ENCODE measurements at regions not wholly inside any gene's neighbourhood (a gene's known extent, or its start where the extent isn't known, plus 50 kb on each side); places are given as distances from the start of the nearest gene placed in this dataset.
A peak's percentile ranks its signal among the peaks of the same experiment; 100 is the strongest.

DNA sequence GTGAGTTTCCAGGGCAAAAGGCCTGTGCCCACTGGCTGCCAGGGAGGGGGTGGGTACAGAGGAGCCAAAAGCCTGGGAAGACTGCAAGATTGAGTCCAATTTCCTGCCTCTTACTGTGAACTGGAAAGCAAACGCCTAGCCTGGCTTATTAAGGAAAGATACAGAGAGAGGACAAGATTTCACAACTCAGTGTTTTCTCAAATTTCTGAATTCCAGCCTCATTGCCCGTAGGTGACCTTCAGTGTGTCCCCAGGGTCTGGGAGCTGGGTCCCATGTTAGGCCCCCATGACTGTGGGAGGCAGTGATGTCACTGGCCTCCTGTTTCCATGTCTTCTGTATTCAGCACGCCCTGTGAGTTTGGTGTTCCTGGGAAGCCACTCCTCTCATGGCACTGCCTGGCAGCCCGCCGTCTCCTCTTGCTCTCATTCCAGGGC lies 60.6 kb upstream of the PTPN3 start:
- TF ChIP-seq, protein P1, sequence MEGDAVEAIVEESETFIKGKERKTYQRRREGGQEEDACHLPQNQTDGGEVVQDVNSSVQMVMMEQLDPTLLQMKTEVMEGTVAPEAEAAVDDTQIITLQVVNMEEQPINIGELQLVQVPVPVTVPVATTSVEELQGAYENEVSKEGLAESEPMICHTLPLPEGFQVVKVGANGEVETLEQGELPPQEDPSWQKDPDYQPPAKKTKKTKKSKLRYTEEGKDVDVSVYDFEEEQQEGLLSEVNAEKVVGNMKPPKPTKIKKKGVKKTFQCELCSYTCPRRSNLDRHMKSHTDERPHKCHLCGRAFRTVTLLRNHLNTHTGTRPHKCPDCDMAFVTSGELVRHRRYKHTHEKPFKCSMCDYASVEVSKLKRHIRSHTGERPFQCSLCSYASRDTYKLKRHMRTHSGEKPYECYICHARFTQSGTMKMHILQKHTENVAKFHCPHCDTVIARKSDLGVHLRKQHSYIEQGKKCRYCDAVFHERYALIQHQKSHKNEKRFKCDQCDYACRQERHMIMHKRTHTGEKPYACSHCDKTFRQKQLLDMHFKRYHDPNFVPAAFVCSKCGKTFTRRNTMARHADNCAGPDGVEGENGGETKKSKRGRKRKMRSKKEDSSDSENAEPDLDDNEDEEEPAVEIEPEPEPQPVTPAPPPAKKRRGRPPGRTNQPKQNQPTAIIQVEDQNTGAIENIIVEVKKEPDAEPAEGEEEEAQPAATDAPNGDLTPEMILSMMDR (IDR thresholded peaks at IDR 0.05), result no peak
- intact Hi-C loops (cut with DNase I; ENCODE audit: low total_unique reads), result no loop called here
- Histone ChIP-seq H3K4me1 (peaks cover 0 to 11% (median 3%) of the 10 kb centered on the region in 4 donors), H3K9me3 (no peaks in the 10 kb centered on the region), H3K27ac (no peak overlapping the region), H3K36me3 (no peaks in the 10 kb centered on the region), H3K4me3 (no peak overlapping the region), H3K27me3 (no peaks in the 10 kb centered on the region)
- DNase-seq, result peak in 1 of 2 donors; percentile 27

DNA sequence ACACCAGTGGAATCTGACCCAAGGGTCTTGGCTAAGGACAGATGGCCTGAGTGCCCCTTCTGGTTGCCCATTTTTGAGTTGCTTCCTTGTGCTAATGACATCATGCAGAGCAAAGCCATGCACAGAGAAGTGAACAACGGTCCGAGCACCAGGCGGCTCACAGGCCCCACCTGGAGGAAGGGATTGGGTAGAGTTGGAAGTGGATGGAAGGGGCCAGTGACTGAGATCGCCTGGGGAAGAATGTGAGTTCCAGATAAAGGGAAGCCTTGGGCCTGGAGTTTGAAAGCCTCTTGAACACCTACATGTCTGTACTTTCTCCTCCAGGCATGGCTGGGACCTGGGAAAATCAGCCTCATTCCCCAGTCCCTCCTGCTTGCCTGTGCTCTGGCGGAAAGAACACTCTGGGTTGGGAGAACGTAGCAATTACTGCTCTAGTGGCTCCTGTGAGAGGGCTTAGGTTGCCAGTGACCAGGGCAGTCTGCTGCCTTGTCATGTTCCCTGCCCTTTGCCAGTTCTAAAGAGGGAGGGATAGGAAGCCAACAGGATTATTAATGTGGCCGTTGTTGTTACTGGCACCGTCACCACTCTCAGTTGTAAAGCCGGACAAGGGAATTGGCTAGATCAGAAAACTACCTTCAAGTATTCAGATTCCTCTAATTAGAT lies 62.5 kb upstream of the PTPN3 start:
- H3K4me1 ChIP-seq, result peaks cover 0 to 11% (median 3%) of the 10 kb centered on the region in 4 donors
- H3K36me3 ChIP-seq, result no peaks in the 10 kb centered on the region
- TF ChIP-seq, protein P1 (IDR thresholded peaks at IDR 0.05), result no peak
- H3K9me3 ChIP-seq, result no peaks in the 10 kb centered on the region
- no peak overlapping the region for H3K4me3 ChIP-seq
- no peak for DNase-seq
- H3K27ac ChIP-seq, result no peak overlapping the region
- no peaks in the 10 kb centered on the region for H3K27me3 ChIP-seq
- intact Hi-C loops (cut with DNase I; ENCODE audit: low total_unique reads), result no loop called here

DNA sequence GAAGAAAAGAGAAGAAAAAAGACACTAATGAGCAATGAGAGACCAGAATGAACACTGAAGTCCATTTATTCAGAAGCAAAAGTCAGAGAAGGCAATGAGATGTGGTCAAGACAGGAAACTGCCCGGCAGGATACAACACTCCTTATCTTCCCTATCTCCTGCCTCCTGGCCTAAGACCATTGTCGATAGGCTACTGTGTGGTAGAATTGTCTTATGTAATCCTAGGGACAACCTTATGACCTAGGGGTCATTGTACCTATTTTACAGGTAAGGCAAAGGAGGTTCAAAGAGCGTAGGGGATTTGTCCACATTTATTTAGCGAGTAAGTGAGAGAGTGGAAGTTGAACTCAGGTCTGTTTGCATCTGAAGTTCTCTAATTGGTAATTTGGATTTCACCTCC lies 63.0 kb upstream of the PTPN3 start:
- no peak overlapping the region for H3K27ac ChIP-seq
- peaks cover 0 to 11% (median 3%) of the 10 kb centered on the region in 4 donors for H3K4me1 ChIP-seq
- H3K4me3 ChIP-seq, result no peak overlapping the region
- no peaks in the 10 kb centered on the region for H3K9me3 ChIP-seq
- intact Hi-C loops (cut with DNase I; ENCODE audit: low total_unique reads), result no loop called here
- DNase-seq, result no peak
- no peaks in the 10 kb centered on the region for H3K27me3 ChIP-seq
- no peaks in the 10 kb centered on the region for H3K36me3 ChIP-seq
- TF ChIP-seq, protein P1 (IDR thresholded peaks at IDR 0.05), result no peak

DNA sequence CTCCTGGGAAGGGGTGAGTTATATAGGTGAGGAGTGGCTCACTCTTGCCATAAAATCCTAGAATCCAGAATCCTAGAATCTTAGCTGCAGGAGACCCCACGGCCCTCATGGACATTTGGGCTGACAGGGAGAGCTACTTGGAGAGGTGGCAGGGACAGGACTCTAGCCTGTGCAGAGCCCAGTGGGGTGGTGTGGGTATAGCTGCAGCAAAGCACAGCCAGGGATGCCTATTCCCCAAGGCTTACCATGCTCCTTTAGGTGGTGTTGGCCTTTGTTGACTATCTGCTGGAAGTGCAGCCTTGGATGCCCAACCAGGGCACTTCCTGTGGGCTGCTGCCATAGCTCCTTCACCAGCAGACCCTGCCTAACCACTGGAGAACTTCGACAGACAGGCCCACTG lies 70.0 kb upstream of the PTPN3 start:
- no peak overlapping the region for H3K27ac ChIP-seq
- H3K36me3 ChIP-seq, result no peaks in the 10 kb centered on the region
- no peaks in the 10 kb centered on the region for H3K27me3 ChIP-seq
- peaks cover 0 to 8% (median 0%) of the 10 kb centered on the region in 3 donors for H3K9me3 ChIP-seq
- intact Hi-C loops (cut with DNase I; ENCODE audit: low total_unique reads), result no loop called here
- DNase-seq, result no peak
- no peaks in the 10 kb centered on the region for H3K4me1 ChIP-seq
- TF ChIP-seq, protein P1 (IDR thresholded peaks at IDR 0.05), result no peak
- no peak overlapping the region for H3K4me3 ChIP-seq

DNA sequence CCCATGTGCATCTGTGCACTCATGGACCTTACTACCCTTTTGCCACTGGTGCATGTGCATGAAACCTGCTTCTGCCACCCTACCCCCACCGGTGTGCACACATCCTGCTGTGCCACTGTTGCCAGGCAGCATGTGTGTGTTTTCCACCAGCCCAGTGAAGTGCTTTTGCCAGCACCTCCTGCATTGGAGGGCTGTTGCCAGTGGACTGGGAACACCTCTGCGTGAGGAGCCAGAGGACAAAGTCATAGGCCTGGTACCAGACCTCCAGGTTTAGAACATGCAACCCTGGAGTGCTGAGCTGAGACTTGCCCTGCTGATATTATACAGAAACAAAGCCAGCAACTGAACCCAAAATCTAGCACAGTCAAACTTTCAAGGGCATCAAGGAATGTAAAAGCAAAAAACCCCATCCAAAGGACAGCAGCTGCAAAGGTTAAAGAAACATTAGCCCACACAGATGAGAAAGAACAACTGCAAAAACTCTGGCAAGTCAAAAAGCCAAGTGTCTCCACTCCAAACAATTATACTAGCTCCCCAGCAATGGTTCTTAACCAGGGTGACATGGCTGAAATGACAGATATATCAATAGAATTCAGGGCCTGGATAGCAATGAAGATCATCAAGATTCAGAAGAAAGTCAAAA lies 70.6 kb upstream of the PTPN3 start:
- Histone ChIP-seq H3K36me3 (no peaks in the 10 kb centered on the region), H3K9me3 (peaks cover 0 to 8% (median 0%) of the 10 kb centered on the region in 3 donors), H3K4me1 (no peaks in the 10 kb centered on the region), H3K4me3 (no peak overlapping the region), H3K27ac (no peak overlapping the region), H3K27me3 (no peaks in the 10 kb centered on the region)
- TF ChIP-seq, protein P1 (IDR thresholded peaks at IDR 0.05), result no peak
- DNase-seq, result no peak
- intact Hi-C loops (cut with DNase I; ENCODE audit: low total_unique reads), result no loop called here
